Heart left ventricle (tissue), 16 donors: ENCODE measurements at regions not wholly inside any gene's neighbourhood (a gene's known extent, or its start where the extent isn't known, plus 50 kb on each side); places are given as distances from the start of the nearest gene placed in this dataset.

ENCODE experiments used
- ATAC-seq, 4 donors: fragments of 200-7000 bp; cut with Tn5 transposase; one replicate each; pipeline ENCODE4 v1.9.1; 2020 to 2022; ENCODE audit warnings: moderate library complexity in 4 of 4, mild to moderate bottlenecking in 3 of 4, moderate number of reproducible peaks in 1 of 4
- DNase-seq, 5 donors: peaks; one replicate each; pipeline ENCODE4 v3.0.0-alpha.2; 2020
- H3K27ac ChIP-seq, 12 donors: fragments of 200-600 bp; sonication (generic) in 4 of 12; one replicate each; pipeline versions ENCODE4 v1.5.0 to v1.8.0; 2016 to 2022; ENCODE audit warnings: mild to moderate bottlenecking in 2 of 12
- H3K27me3 ChIP-seq, 9 donors: fragments of 200-600 bp; sonication (generic) in 2 of 9; one replicate each; pipeline versions ENCODE4 v1.5.1 to v1.8.0; 2016 to 2022; ENCODE audit warnings: mild to moderate bottlenecking in 3 of 9
- H3K36me3 ChIP-seq, 9 donors: fragments of 200-600 bp; sonication (generic) in 2 of 9; one replicate each; pipeline versions ENCODE4 v1.5.0 to v1.8.0; 2018 to 2022; ENCODE audit warnings: mild to moderate bottlenecking in 2 of 9
- H3K4me1 ChIP-seq, 12 donors: fragments of 200-600 bp; sonication (generic) in 4 of 12; one replicate each; pipeline versions ENCODE4 v1.5.0 to v1.8.0; 2016 to 2022; ENCODE audit warnings: mild to moderate bottlenecking in 3 of 12
- H3K4me3 ChIP-seq, 12 donors: fragments of 200-600 bp; sonication (generic) in 4 of 12; one replicate each; pipeline versions ENCODE4 v1.5.0 to v1.8.0; 2017 to 2022; ENCODE audit warnings: mild to moderate bottlenecking in 9 of 12, moderate library complexity in 4 of 12
- H3K9me3 ChIP-seq, 12 donors: fragments of 200-600 bp; sonication (generic) in 4 of 12; one replicate each; pipeline versions ENCODE4 v1.5.0 to v1.8.0; 2016 to 2022; ENCODE audit warnings: mild to moderate bottlenecking in 1 of 12
- POLR2A ChIP-seq, 2 donors: fragments of 450-650 bp; IDR thresholded peaks; one replicate each; pipeline ENCODE4 v1.6.1; 2017; ENCODE audit warnings: antibody characterized with exemption in 2 of 2, mild to moderate bottlenecking in 2 of 2, moderate library complexity in 2 of 2
- WGBS, 4 donors: extraction: QIAGEN DNeasy Blood & Tissue Kit in 2 of 4; methylation state at CpG; one replicate each; pipeline versions ENCODE4 v1.1.5 to v1.1.7; 2013 to 2018; 5-methylcytosine and 5-hydroxymethylcytosine counted together
- intact Hi-C, 10 donors: fragments of 100-400 bp; cut with DNase I; formaldehyde crosslinking; loops; one replicate each; pipeline versions ENCODE4 v1.11.1 to v1.14.2; 2022
- TF ChIP-seq, protein P1 (sequence below), 12 donors: fragments of 200-600 bp; sonication (generic) in 4 of 12; IDR thresholded peaks; one replicate each; pipeline versions ENCODE4 v1.5.0 to v1.8.0; 2018 to 2022; ENCODE audit warnings: antibody characterized with exemption in 12 of 12, mild to moderate bottlenecking in 5 of 12
- donor health status: ischemic (EF 13 %, LVEDD 7.1; RV severe dilation, severe dysfunction).
- donor health status: healthy with polysubstance abuse.
- donor health status: DM: no; HTN: yes; CAD: no.
- donor health status: DM: no; HTN: no; CAD: no.
- donor health status: ischemic (EF 25% LVEDD 6.9; RV normal size, moderate dysfunction).
- donor health status: ischemic (EF 25% LVEDD 5.7; RV mildly dilated, moderate dysfunction).
- donor health status: healthy.
- donor health status: DM: yes; HTN: yes; CAD: no.
- donor health status: ischemic (EF 35%, LVEDD 5.7; RV mildly dilated, moderate dysfunction).
- donor health status: nonischemic (EF 11% LVEDD 7.7; RV severe dilation, severe dysfunction).
- donor health status: DM: yes; HTN: yes; CAD: no.
- donor health status: PGD.
- donor health status: ischemic (EF 29% LVEDD 5.4; RV normal size, mild dysfunction).
- donor health status: nonischemic (EF 23%, LVEDD 6.1; RV moderate dilation, normal function).

DNA sequence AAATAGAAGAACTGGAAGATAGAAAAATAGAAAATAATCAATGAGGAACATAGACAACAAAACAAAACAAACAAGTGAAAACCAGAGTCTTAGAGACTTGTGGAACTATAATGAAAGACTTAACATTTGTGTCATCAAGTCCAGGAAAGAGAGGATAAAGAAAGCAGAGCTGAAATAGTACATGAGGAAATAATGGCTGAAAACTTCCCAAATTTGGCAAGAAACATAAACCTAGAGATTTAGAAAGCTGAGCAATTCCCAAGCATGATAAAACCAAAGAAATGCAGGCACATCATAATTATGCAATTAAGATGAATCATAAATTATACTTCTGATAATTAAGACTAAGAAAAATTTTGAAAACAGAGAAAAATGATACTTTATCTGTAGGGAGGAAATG lies 614.5 kb downstream of the ETS1 start:
- intact Hi-C loops = no loop called here
- DNase-seq = no peak

DNA sequence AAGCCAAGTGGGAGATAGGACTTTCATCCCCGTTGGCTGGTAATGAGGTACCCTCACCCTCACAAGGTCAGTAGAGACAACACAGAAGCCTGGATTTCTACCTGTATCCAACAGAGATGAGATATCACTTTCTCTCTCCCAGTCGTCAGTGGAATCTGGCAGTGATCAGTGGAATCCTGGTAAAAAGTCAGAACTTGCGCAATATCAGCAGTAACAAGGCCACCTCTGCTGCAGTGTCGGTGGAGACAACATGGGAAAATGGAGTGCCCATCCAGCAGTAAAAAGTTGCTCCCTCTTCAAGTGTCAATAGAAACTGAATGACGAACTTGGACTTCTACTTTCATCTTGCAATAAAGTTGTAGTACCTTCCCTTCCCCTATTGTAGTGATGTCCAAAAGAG lies 615.9 kb downstream of the ETS1 start:
- no peak overlapping the region for H3K27ac ChIP-seq
- no peak for TF ChIP-seq POLR2A (IDR thresholded peaks at IDR 0.05)
- TF ChIP-seq, protein P1, sequence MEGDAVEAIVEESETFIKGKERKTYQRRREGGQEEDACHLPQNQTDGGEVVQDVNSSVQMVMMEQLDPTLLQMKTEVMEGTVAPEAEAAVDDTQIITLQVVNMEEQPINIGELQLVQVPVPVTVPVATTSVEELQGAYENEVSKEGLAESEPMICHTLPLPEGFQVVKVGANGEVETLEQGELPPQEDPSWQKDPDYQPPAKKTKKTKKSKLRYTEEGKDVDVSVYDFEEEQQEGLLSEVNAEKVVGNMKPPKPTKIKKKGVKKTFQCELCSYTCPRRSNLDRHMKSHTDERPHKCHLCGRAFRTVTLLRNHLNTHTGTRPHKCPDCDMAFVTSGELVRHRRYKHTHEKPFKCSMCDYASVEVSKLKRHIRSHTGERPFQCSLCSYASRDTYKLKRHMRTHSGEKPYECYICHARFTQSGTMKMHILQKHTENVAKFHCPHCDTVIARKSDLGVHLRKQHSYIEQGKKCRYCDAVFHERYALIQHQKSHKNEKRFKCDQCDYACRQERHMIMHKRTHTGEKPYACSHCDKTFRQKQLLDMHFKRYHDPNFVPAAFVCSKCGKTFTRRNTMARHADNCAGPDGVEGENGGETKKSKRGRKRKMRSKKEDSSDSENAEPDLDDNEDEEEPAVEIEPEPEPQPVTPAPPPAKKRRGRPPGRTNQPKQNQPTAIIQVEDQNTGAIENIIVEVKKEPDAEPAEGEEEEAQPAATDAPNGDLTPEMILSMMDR (IDR thresholded peaks at IDR 0.05) = no peak
- H3K9me3 ChIP-seq = peaks cover 0 to 13% (median 0%) of the 10 kb centered on the region in 12 donors
- DNase-seq (no peak), ATAC-seq (no peak)
- no peak overlapping the region for H3K4me3 ChIP-seq
- no peaks in the 10 kb centered on the region for H3K4me1 ChIP-seq
- H3K27me3 ChIP-seq = no peaks in the 10 kb centered on the region
- WGBS, 4 donors = 91 to 93% (median 92%) methylated on average over 5 of the region's 5 CpGs
- intact Hi-C loops = no loop called here
- no peaks in the 10 kb centered on the region for H3K36me3 ChIP-seq

More for the DNA sequence above, 614.5 kb downstream of the ETS1 start:
- no peaks in the 10 kb centered on the region for H3K27me3 ChIP-seq
- no peak overlapping the region for H3K4me3 ChIP-seq
- no peak for TF ChIP-seq POLR2A (IDR thresholded peaks at IDR 0.05)
- TF ChIP-seq, protein P1 (IDR thresholded peaks at IDR 0.05) = no peak
- H3K9me3 ChIP-seq = peaks cover 0 to 23% (median under 1%) of the 10 kb centered on the region in 12 donors
- H3K36me3 ChIP-seq = no peaks in the 10 kb centered on the region
- H3K27ac ChIP-seq = no peak overlapping the region
- H3K4me1 ChIP-seq = no peaks in the 10 kb centered on the region
- ATAC-seq = no peak

DNA sequence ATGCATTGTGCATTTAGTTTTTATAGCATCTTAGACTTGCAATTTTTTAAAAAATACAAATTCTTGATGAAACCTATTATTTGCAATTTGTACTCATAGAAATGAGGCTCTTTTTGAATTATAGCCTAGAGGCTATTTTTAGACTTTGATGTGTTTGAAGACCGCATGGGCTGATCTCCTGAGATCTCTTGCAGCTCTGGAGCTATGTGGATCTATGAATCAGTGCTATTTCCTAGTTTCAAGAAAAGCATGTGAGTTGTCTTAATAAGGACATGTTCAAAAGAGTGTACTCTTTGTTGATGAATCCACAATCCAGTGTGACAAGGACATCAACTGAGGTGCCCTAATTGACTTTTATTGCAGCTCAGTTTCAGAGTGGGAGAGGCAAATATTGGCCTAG lies 620.5 kb downstream of the ETS1 start:
- Histone ChIP-seq H3K27ac (no peak overlapping the region), H3K9me3 (no peaks in the 10 kb centered on the region), H3K4me3 (no peak overlapping the region), H3K36me3 (no peaks in the 10 kb centered on the region), H3K4me1 (no peaks in the 10 kb centered on the region), H3K27me3 (no peaks in the 10 kb centered on the region)
- TF ChIP-seq, protein P1 (IDR thresholded peaks at IDR 0.05) = no peak
- TF ChIP-seq POLR2A (IDR thresholded peaks at IDR 0.05) = no peak
- ATAC-seq (no peak), DNase-seq (no peak)
- 67 to 90% (median 74%) methylated on average over 1 of the region's 1 CpG for WGBS, 4 donors
- intact Hi-C loops = no loop called here

DNA sequence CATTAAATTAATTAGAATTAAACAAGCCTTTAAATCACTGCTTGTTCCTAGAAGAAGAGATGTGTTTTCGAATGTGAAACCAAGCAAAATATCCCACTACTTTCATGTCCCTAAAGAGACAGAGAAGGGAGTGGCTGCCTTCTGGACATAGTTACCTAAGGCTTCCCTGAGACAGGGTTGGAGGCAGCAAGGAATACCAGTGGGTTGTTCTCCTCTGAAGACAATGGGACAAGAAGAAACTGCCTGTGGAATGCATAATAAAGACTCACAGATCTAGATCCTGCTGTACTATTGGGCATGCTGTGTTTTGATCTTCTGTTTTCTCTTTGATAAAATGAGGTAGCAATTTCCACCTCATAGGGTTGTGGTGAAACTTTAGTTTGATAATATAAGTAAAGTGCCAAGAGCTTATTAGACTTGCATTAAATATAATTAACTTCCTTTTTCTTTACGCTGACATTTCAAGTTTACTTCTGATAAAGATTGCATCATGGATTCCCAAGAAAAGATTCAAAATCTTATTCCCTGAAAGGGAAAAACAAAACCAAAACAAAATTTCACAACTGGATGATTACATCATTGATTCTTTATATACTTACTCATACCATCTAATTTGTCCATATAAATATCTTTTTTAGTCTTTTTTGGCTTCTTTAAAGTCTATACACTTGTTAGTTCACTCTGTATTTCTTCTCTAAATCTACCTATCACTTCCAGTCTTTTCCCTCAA lies 621.3 kb downstream of the ETS1 start:
- WGBS, 4 donors = 86 to 89% (median 89%) methylated on average over 2 of the region's 2 CpGs
- ATAC-seq (no peak), DNase-seq (no peak)
- H3K27me3 ChIP-seq = no peaks in the 10 kb centered on the region
- no peak overlapping the region for H3K4me3 ChIP-seq
- H3K9me3 ChIP-seq = no peaks in the 10 kb centered on the region
- H3K27ac ChIP-seq = no peak overlapping the region
- TF ChIP-seq, protein P1 (IDR thresholded peaks at IDR 0.05) = no peak
- TF ChIP-seq POLR2A (IDR thresholded peaks at IDR 0.05) = no peak
- no peaks in the 10 kb centered on the region for H3K4me1 ChIP-seq
- H3K36me3 ChIP-seq = no peaks in the 10 kb centered on the region
- intact Hi-C loops = no loop called here
